Bronchial epithelial cell (primary cell): ENCODE measurements at regions not wholly inside any gene's neighbourhood (a gene's known extent, or its start where the extent isn't known, plus 50 kb on each side); places are given as distances from the start of the nearest gene placed in this dataset.

Experiments
- DNase-seq: peaks from one replicate; pipeline ENCODE4 v3.0.0-alpha.2; 2010; ENCODE audit warnings: low read depth
- FAIRE-seq: peaks from 2 replicates; lab custom pipeline; 2011; peaks lifted over from hg19 to GRCh38; lab: Jason Lieb, UNC
- H3K27me3 ChIP-seq: 2 replicates; pipeline ENCODE4 v1.5.1; 2011; ENCODE audit warnings: low read length; ENCODE audit not compliant: control insufficient read depth, insufficient read depth
- H3K36me3 ChIP-seq: 2 replicates; pipeline ENCODE4 v1.5.1; 2011; ENCODE audit warnings: low read length; ENCODE audit not compliant: control insufficient read depth, insufficient read depth
- H3K4me3 ChIP-seq: 2 replicates; pipeline ENCODE4 v1.5.1; 2011; ENCODE audit warnings: mild to moderate bottlenecking, low read depth, low read length, control low read depth
- TF ChIP-seq, protein P1 (sequence below): IDR thresholded peaks from 2 replicates; pipeline ENCODE4 v1.5.1; 2011; ENCODE audit warnings: mild to moderate bottlenecking, moderate library complexity, low read length, control low read depth, inconsistent platforms; ENCODE audit not compliant: insufficient read depth, severe bottlenecking

DNA sequence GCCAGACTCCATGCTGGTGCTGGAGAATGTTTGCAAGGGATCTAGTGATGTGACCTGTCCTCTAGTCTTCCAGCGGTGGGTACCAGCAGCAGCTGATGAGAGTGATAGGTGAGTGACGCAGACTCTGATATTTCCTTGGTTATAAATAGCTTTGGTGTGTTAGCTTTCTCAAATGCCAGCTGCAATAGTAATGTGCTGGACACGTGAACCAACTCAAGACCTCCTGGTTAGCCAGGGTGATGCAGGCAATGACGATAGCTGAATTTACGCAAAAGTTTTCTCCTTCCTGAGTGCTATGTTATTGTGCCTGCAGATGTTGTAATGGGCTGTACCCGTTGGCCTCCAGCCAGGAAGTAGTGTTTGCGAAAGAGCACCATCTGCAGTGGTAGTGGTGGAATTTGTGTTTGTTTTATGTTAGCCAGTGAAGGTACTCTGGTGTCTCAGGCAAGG, 129.5 kb downstream of the CYSLTR2 start:
- TF ChIP-seq, protein P1, sequence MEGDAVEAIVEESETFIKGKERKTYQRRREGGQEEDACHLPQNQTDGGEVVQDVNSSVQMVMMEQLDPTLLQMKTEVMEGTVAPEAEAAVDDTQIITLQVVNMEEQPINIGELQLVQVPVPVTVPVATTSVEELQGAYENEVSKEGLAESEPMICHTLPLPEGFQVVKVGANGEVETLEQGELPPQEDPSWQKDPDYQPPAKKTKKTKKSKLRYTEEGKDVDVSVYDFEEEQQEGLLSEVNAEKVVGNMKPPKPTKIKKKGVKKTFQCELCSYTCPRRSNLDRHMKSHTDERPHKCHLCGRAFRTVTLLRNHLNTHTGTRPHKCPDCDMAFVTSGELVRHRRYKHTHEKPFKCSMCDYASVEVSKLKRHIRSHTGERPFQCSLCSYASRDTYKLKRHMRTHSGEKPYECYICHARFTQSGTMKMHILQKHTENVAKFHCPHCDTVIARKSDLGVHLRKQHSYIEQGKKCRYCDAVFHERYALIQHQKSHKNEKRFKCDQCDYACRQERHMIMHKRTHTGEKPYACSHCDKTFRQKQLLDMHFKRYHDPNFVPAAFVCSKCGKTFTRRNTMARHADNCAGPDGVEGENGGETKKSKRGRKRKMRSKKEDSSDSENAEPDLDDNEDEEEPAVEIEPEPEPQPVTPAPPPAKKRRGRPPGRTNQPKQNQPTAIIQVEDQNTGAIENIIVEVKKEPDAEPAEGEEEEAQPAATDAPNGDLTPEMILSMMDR, result no peak
- FAIRE-seq, result peak; percentile 72
- DNase-seq, result peak; percentile 70
- no peak overlapping the region for H3K4me3 ChIP-seq
- no peaks in the 10 kb centered on the region for H3K36me3 ChIP-seq
- no peaks in the 10 kb centered on the region for H3K27me3 ChIP-seq

DNA sequence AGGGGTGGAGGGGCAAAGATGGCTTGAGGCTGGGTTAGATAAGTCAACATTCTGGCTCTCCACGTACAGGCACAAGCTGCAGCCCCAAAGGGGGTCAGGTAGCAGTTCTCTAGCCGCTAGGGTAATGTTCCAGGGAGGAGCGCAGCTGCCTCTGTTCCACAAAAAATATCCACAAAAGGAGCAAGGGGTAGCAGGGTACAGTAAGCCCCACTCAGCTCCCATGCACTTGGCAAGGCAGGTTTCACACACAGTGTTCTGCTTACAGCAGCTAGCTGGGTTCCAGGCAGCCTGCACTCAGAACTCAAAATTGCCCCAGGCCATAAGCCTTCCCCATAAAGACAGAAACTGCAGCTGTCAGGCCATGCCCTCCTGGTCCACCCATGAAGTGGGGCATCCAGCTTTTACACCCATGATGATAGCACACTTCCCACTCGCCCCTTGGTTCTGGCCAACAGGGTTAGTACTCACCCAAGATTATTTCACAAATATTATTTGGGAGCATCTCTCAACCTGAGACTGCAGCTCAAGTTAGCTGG, 130.0 kb downstream of the CYSLTR2 start:
- H3K27me3 ChIP-seq, result no peaks in the 10 kb centered on the region
- H3K36me3 ChIP-seq, result no peaks in the 10 kb centered on the region
- DNase-seq (no peak), FAIRE-seq (no peak)
- TF ChIP-seq, protein P1, result no peak
- H3K4me3 ChIP-seq, result no peak overlapping the region

DNA sequence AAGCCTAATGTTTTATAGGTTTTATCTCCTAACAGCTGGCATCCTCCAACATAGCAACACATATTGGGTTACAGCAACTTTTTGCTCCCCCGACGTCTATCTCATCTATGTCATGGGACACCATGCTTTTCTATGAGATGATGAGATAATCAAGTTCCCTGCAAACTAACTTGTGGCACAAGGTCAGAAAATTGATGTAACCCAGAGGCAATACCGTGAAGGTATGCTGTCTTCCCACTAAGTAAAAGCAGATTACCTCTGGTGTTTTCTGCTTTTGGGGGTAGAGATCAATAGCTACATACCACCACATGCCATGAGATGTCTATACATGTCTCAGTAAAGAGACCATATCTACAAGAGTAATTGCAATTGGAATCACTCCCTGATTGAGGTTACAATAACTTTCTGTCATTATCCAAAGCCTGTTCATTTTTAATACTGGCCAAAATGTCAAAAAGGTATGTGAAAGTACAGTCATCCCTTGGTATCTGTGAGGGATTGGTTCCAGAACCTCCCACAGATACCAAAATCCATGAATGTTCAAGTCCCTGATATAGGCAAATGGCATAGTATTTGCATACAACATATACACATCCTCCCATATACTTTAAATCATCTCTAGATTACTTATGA, 131.3 kb downstream of the CYSLTR2 start:
- FAIRE-seq (no peak), DNase-seq (no peak)
- H3K36me3 ChIP-seq, result no peaks in the 10 kb centered on the region
- TF ChIP-seq, protein P1, result no peak
- no peak overlapping the region for H3K4me3 ChIP-seq
- H3K27me3 ChIP-seq, result no peaks in the 10 kb centered on the region

DNA sequence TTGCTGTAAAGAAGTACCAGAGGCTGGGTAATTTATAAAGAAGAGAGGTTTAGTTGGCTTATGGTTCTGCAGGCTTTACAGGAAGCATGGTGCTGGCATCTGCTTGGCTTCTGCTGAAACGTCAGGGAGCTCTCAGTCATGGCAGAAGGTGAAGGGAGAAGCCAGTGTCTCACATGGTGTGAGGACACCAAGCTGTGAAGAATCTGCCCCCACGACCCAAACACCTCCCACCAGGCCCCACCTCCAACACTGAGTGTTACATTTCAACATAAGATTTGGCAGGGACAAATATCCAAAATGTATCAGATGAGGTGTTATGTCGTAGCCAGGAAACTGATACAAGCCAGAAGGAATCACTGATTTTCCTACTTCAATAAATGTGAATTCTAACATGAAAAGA, 136.5 kb downstream of the CYSLTR2 start:
- H3K36me3 ChIP-seq, result no peaks in the 10 kb centered on the region
- no peaks in the 10 kb centered on the region for H3K27me3 ChIP-seq
- DNase-seq (no peak), FAIRE-seq (peak; percentile 68)
- H3K4me3 ChIP-seq, result no peak overlapping the region
- TF ChIP-seq, protein P1, result no peak

DNA sequence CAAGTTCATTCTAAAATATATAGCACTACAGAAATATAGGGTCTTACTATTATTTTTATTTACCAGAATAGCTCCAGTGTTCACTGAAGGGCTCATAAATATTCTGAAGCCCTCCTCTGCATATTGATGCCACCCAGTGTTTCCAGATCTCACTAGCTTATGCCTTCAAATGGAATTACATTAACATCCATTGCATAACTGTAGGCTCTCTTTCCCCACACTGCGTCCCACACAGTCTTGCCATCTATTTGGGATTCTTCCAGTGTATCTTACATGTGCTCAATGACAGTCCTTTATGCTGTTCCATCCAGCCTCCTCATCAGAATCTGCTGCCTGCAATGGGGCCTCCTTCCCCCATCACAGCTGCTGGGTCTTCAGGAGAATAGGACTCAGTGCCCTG, 137.2 kb downstream of the CYSLTR2 start:
- FAIRE-seq (no peak), DNase-seq (no peak)
- Histone ChIP-seq H3K27me3 (no peaks in the 10 kb centered on the region), H3K4me3 (no peak overlapping the region), H3K36me3 (no peaks in the 10 kb centered on the region)
- TF ChIP-seq, protein P1, result no peak
